Uterus (tissue), 2 donors: ENCODE measurements at regions not wholly inside any gene's neighbourhood (a gene's known extent, or its start where the extent isn't known, plus 50 kb on each side); places are given as distances from the start of the nearest gene placed in this dataset.

ENCODE experiments used
- CTCF ChIP-seq, 4 experiments: fragments of 200-600 bp in 2 of 4; fragments of 450-650 bp in 2 of 4; sonication (generic) in 2 of 4; IDR thresholded peaks; one replicate each; pipeline ENCODE4 v1.5.1; 2016 to 2019; ENCODE audit warnings: antibody characterized with exemption in 4 of 4, mild to moderate bottlenecking in 2 of 4, moderate library complexity in 1 of 4
- POLR2A ChIP-seq, 2 donors: fragments of 450-650 bp; IDR thresholded peaks; one replicate each; pipeline ENCODE4 v1.6.1; 2016; ENCODE audit warnings: antibody characterized with exemption in 2 of 2, mild to moderate bottlenecking in 1 of 2, moderate library complexity in 1 of 2

- no peak for TF ChIP-seq POLR2A (IDR thresholded peaks at IDR 0.05)
- no peak for TF ChIP-seq CTCF (IDR thresholded peaks at IDR 0.05)
Observed at GRCh38 chr20:40085513-40085912, 603.5 kb downstream of the MAFB start.
